Testis (tissue), 2 donors: ENCODE measurements at regions not wholly inside any gene's neighbourhood (a gene's known extent, or its start where the extent isn't known, plus 50 kb on each side); places are given as distances from the start of the nearest gene placed in this dataset.
"Not testable (repeated sequence)": the region's sequence is repeated elsewhere in the genome, so short reads cannot be mapped to it uniquely, and the experiment has no call there.

Source experiments
- POLR2A ChIP-seq: fragments of 450-650 bp; IDR thresholded peaks from one replicate; pipeline ENCODE4 v1.6.1; 2017; ENCODE audit warnings: antibody characterized with exemption, mild to moderate bottlenecking, moderate library complexity
- TF ChIP-seq, protein P1 (sequence below), 3 experiments: fragments of 450-650 bp in 2 of 3; fragments of 200-600 bp in 1 of 3; sonication (generic) in 1 of 3; IDR thresholded peaks; one replicate each; pipeline ENCODE4 v1.5.1; 2016 to 2019; ENCODE audit warnings: antibody characterized with exemption in 3 of 3, mild to moderate bottlenecking in 2 of 3, moderate library complexity in 1 of 3

GRCh38 chr6:133147470-133148184 is 93.5 kb upstream of the EYA4 start:
- TF ChIP-seq, protein P1, sequence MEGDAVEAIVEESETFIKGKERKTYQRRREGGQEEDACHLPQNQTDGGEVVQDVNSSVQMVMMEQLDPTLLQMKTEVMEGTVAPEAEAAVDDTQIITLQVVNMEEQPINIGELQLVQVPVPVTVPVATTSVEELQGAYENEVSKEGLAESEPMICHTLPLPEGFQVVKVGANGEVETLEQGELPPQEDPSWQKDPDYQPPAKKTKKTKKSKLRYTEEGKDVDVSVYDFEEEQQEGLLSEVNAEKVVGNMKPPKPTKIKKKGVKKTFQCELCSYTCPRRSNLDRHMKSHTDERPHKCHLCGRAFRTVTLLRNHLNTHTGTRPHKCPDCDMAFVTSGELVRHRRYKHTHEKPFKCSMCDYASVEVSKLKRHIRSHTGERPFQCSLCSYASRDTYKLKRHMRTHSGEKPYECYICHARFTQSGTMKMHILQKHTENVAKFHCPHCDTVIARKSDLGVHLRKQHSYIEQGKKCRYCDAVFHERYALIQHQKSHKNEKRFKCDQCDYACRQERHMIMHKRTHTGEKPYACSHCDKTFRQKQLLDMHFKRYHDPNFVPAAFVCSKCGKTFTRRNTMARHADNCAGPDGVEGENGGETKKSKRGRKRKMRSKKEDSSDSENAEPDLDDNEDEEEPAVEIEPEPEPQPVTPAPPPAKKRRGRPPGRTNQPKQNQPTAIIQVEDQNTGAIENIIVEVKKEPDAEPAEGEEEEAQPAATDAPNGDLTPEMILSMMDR (IDR thresholded peaks at IDR 0.05): not testable (repeated sequence)
- TF ChIP-seq POLR2A: not testable (repeated sequence)
